Stimulated activated CD4-positive, alpha-beta T cell treated with anti-CD3 and anti-CD28 coated beads, Interleukin-2, amount 100 ng/mL, for 24 hours (primary cell): ENCODE measurements at regions not wholly inside any gene's neighbourhood (a gene's known extent, or its start where the extent isn't known, plus 50 kb on each side); places are given as distances from the start of the nearest gene placed in this dataset.
A peak's percentile ranks its signal among the peaks of the same experiment; 100 is the strongest.

Experiments
- DNase-seq, 2 donors: peaks; one replicate each; pipeline ENCODE4 v3.0.0-alpha.2; 2020

DNA sequence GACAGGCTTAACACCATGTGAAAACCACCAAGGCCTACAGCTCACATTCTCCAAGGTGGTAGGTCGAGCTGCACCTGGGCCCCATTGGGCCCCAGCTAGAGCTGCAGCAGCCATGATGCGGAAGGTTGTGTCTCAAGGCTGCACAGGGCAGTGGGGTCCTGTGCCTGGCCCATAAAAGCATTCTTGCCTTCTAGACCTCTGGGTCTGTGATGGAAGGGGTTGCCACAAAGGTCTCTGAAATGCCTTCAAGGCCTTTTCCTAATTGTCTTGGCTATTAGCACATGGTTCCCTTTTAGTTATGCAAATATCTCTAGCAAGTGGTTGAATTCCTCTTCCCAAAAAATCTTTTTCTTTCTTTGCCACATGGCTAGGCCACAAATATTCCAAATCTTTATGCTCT lies 52.5 kb upstream of the C11orf58 start:
- DNase-seq: no peak

DNA sequence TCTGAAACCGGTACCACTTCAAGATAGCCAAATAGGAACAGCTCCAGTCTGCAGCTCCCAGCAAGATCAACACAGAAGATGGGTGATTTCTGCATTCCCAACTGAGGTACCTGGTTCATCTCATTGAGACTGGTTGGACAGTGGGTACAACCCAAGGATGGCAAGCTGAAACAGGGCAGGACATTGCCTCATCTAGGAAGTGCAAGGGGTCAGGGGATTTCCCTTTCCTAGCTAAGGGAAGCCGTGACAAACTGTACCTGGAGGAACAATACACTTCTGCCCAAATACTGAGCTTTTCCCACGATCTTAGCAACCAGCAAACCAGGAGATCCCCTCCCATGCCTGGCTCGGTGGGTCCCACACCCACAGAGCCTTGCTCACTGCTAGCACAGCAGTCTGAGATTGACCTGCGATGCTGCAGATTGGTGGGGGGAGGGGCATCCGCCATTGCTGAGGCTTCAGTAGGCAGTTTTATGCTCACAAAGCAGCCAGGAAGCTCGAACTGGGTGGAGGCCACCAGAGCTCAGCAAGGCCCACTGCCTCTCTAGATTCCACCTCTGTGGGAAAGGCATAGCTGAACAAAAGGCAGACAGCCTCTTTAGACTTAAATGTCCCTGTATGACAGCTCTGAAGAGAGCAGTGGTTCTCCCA lies 59.9 kb upstream of the C11orf58 start:
- DNase-seq: no peak

DNA sequence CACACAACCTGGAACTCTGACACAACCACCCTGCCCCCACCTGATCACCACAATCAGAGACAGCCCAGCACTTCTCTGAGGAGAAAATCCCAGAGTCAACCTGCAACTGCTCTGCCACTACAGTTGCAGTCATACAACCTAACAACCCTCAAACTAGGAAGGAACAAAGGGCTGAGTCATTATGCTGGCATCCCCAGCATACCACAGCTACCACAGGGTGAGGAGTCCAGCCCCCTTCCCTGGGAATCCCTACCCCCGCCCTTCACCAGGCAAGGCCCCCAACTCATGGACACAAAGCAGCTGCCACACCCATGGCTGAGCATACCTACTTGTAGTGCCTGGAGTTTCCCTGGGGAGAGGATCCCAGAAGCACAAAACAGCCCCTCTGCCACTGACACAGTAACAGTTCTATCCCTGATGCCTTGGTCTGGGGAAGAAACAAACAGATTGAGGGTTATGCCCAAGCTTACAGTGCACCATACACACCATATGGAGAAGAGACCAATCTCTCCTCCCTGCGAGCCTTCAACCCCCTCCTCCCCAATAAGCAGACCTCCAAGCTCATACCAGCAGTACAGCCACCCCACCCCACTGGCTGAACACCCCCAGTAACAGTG lies 68.5 kb upstream of the C11orf58 start:
- no peak for DNase-seq

DNA sequence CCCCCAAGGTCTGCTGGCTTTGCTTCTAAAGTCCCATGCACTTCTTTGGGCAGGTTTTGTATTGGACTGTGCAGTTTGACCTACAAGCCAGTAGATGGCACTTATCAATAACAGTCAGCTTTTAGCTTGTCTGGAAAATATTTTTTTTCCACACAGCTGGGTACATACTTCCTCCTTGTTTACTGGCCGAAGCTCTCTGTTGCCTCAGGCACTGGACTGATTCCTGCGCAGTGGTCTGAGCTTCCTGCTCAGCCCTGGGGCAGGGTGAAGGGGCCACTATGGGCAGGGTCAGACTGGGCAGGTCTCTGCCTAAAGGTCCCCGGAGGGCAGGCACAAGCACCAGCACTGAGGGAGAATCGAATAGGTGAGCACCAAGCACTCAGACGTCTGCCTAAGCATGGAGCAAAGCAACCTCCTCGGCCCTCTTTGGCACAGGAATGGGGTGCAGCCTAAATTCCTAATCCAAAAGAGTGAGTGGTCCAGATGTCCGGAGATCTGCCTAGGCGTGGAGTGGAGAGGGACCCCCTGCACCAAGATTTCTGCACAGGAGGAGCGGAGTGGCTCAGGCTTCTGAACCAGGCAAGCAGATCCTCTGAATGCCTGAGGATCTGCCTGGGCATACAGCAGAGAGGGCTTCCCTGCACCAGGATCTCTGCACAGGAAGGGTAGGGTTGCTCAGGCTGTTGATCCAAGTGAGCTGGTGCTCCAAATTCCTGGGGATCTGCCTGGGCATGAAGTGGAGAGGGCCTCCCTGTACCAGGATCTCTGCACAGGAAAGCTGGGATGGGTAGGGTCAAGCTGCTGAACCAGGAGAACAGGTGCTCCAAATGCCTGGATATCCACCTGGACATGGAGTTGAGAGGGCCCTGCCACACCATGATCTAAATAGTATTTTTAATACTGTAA lies 105.9 kb upstream of the C11orf58 start:
- no peak for DNase-seq

DNA sequence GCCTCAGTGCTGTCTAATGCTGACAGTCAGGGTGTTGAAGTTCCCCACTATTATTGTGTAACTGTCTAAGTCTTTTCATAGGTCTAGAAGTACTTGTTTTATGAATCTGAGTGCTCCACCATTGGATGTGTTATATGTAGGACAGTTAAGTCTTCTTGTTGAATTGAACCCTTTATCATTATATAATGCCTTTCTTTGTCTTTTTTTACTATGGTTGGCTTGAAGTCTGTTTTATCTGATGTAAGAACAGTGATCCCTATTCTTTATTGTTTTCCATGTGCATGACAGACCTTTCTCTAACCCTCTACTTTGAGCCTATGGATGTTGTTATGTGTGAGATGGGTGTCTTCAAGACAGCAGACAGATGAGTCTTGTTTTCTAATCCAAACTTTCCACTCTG lies 107.8 kb upstream of the C11orf58 start:
- no peak for DNase-seq

DNA sequence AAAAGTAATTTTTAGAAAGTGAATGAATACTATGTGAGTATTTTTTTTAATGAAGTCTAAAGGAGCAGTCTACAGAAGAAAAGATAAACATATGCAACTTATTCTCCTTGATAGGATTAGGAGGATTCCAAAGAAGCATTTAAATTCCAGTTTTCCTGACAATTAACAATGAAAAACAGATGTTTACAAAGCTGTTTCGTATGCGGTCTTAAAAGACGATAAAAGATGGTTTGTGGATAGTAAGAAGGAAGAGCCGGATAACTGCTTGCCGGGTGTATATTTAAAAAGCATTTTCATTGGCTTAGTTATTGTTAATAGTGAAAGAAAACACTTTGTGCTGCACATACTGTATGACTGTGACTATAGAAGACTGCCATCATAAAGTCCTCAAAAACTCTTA lies 120.0 kb upstream of the C11orf58 start:
- DNase-seq: no peak

DNA sequence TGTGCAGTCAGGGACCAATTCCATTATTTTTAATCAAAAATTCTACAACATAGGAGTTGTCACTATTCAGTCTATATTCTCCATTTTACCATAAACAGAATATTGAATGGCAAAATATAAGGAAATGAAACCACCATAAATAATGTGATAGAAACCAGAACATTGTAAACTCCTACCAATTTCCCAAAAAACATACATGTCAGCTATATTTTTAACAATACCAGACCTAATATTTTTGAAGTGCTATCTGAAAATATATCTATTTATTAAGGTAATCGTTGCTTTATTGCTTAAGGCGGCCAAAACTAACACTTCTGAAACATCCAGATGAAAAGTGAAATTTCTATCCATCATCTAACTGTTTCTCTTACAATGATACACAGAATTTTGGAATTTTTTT lies 123.0 kb upstream of the C11orf58 start:
- DNase-seq: no peak

DNA sequence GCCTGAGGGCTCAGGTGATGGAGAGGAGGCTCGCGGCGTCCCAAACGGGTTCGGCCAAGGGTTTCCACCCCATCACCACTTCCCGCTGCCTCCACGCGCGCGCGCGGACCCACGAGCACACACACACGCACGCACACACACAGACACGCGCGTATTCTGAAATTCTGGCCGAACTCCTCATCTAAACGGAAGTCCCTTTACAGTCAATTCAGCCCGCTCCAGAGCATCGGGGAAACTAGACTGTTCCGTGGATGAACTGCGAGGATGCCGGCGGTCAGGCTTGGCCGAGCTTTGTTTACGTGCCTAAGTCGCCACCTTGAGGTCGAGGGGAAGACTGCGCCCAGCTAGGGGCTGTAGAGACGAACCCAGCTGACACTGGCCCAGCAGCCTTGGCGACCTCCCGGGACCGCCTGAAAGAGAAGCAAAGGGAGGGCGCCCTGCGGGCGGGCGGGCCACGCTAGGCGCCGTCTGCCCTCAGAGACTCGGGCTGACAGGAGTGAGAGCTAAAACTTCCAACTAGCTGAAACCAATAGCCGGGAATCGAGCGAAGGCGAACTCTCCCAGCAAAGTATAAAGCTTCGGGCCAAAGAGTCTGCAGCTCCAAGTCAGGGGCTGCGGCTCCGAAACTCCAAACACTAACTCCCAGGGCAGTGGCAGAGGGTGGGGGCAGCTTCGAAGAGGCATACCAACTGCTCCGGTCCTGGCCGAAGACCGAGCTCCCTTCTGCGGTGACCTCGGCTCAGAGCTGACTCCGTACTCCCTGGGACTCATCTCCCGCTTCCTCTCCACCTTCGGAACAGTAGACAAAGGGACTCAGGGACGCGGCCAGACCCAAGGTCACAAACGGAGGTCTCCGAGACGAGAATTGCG lies 124.7 kb upstream of the C11orf58 start:
- peak; percentile 70 to 76 for DNase-seq

DNA sequence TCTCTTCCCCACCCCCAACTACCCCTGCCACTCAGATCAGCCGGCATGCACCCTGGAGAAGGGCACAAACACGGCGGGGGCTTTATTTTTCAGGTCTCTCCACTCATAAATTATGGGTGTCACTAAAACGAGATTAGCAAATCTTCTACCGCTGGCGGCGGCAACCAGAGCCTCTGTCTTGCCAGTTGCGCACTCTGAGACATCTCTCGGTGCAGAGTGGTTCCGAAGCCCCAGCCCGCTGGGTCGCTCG lies 125.3 kb upstream of the C11orf58 start:
- no peak for DNase-seq

DNA sequence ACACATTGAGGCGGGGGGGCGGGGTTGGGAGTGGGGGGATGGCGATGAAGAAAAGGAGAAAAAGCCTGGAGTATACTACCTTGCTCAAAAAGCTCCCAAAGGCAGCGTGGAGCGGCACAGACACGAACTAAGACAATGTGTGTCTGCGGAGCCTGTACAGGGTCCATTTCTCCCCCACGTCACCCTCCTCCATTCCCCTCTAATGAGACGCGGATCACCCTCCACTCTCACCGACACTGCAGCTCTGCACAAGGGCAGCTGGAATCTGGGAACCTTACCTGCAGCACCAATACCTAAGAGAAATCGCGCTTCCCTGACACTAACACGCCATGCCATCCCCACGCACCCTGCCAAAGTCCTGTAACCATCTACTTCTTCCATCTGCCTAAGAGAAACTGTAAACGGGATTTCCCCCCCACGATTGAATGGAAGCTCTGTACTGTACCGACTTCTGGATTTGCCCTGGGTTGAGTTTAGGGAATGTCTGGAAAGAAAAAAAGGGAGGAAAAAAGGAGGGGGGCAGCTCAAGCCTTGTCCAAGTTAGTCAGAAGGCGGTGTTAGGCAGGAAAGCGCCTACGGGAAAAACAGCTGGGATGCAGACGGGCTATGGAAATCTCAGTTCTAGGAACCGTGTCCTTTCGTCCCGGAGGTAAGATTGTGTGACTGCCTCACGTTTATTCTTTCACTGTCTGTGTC lies 125.7 kb upstream of the C11orf58 start:
- no peak for DNase-seq

DNA sequence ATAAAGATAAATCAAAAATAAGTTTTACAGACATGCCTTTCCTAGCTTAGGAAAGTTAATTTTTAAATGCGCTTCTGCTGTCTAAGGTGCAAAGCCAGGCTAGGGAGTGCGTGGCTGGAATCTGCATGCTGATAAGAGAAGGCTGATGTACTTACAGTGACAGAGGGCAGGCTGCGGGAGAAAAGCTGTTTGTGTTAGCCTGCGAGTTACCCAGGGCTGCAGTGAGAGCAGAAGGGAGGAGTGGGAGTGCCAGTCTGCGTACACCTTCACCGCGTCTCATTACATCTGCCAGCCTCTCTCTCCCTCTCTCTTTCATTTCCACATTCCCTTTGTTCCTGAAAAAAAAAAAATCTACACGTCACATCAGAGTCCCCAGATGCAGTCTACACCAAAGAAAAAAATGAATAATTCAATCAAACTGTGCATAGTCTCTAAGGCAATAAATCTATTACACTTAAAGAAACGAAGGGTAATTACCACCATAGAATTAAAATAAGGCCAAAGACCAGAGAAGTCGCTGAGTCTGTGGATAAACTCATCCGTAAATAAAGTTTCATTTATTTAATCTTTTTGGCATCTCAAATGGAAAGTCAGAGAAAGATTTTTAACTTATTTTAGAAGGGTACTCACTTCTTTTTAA lies 126.4 kb upstream of the C11orf58 start:
- DNase-seq: no peak

DNA sequence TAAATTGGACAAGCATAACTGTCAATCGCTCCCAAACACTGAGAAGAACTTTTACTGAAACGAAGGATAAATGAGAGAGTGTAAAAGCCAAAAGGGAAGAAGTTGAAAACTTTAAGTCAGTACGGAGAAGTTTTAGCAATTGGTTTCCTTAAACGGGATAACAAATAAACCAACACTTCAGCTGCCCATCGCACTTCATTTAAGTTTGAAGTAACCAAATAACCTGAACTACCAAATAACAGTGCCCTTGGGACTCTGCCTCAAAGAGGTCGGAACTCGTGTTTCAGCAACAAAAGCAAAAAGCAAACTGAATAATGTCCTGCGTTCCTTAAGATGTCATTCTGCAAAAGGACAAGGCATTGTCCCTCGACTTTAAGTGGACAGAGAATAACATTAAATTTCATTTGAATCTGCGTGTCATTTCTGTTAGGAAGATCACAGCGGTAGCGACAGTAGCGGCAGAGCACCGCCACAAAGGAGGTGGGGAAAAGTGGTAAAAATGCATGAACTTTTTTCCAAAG lies 127.0 kb upstream of the C11orf58 start:
- no peak for DNase-seq

DNA sequence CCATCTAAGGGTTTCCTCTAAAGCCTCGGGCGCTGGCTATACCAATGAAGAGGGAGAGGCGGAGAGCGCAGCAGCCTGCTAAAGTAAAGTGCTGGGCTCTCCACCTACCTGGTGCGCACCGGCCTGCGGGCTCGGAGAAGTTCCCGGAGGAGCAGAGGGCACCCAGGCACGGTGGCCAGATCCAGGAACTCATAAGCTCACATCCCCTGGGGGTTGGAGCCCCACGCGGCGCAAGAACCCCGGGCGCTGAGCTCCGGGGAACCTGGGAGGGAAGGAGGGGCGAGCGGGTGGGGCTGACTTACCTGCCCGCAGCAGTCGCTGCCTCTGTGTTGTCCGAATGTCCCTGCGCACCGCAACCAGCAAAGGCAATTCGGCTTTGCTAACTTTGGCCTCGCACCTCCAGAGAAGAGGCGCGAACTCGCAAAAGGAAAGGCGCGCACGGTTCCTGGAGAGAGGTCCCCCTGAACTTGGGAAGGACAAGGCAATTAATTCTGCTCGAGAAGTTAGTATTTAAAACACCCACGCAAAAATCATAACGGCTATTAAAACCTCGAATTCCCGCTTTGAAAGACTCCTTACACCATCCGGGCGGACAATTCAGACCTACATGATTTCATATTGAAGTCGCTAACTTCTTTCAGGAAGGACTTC lies 127.6 kb upstream of the C11orf58 start:
- no peak for DNase-seq

DNA sequence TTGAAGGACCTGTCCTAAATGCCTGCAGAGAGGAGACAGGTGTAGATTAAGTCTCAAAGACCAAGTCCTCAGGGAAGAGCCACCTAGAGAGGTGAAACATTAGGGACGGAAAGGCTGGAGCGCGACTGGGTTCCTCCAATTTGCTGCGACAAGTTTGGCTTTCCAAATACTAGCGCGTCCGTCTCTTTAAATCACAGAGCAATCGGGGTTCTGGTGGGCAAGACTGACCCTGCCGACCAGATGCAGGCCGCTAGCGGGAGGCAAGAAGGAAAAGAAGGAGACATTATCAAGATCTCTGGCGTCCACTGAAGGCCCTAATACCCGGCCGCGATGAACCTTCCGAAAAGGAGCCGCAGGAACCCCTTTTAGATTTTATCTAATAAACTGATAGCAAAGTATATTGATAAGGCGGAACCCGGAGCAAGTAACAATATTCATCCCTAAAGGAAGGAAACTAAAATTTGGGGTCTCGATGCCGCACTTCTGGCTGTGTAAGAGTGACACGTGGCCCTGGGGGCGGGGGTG lies 128.2 kb upstream of the C11orf58 start:
- no peak for DNase-seq

DNA sequence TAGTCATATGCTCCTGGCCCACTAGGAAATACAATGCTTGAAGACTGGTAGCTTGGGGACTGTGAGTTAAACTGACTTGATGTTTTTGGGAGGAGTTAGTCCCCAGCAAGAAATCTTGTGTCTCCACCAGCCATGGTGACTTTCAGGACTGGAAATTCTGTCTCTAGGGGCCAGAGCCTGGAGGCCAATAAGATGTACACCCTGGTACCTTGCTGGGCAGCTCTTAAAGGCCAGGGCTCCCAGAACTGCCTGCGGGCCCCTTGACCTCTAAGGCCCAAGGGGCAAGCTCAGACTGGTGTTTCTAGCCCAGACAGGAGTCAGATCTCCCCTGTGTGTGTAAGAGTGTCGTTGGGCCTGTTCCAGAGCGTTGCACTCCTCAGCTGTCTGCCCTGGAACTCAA lies 128.7 kb upstream of the C11orf58 start:
- DNase-seq: no peak

DNA sequence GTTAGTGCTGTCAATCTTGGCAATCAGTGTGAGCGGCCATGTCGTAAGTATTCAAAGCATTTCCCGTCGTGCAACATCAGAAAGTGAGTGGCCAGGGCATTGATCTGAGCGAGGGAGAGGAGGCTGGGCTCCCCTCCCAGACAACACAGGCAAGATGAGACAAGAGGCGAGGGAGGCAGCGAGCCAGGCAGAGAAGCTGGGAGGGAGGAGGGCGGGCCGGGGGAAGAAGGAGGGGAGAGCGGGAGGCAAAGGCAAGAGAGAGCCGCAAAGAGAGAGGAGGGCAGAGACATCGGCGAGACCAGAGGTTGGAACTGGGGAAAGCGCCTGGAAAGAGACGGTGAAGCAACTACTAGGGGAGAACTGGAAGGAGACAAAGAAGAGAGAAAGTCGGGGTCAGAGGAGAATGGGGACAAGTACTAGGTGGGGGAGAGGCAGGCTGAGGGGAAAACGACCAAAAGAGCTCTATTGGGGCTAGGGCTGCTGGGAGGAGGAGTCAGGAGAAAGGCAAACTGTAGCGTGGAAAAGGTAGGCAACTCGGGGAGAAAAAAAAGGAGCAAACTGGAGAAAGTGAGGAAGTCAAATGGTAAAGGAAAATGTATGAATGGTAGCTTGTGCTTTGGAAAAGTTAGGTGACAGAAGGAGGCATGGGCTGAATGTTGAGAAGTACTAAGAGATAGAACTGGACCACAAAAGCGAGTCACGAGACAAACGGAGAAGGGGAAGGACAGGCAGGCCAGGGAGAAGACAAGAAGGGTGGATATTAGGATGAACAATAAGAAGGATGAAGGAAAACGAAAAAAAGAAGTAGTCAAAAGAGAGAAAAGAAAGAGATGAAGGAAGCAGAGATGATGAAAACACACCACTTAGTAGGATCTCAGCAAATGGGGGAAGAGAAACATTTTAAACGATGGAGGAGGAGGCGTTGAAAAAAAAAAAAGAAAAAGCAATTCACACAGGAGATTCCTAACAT lies 130.5 kb upstream of the C11orf58 start:
- no peak for DNase-seq

DNA sequence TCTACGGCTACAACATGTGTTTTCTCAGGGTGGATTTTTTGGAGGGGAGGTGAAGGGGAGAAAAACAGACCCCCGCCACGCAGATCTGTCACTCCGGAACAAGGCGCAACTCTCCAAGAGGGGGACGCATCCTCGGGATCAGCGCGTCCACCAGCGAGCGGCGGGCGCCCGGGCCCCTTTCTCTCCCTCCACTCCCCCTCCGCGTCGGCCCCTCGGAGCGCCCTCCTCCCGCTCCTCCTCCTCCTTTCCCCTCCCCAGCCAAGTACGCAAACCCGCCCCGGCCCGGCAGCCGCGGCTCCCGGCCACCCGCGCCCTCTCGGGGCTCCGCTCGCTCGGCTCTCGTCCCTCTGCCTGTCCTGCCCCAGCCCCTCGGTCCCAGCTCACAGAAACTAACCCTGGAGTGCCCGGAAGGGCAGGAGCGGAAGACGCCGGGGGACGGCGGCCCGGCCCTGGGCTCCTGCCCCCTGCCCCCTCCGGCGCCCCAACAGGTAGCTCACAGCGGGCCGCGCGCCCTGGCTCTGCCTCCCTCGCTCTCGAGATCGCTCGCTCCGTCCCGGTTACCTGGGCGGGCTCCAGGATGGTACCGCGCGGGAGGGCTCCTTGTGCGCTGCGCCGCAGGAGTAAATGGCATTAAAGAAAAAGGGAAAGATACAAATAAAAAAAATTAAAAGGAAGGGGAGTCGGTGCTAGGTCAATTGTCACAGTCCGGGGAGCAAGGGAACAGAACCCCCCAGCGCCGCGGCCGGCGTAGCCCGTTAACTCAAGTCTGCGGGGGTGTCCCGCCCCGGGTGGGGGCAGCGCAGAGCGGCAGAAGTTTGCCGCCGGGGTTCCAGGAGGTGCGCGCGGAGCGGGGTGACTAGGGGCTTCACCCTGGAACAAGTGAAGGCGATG lies 131.4 kb upstream of the C11orf58 start:
- no peak for DNase-seq

DNA sequence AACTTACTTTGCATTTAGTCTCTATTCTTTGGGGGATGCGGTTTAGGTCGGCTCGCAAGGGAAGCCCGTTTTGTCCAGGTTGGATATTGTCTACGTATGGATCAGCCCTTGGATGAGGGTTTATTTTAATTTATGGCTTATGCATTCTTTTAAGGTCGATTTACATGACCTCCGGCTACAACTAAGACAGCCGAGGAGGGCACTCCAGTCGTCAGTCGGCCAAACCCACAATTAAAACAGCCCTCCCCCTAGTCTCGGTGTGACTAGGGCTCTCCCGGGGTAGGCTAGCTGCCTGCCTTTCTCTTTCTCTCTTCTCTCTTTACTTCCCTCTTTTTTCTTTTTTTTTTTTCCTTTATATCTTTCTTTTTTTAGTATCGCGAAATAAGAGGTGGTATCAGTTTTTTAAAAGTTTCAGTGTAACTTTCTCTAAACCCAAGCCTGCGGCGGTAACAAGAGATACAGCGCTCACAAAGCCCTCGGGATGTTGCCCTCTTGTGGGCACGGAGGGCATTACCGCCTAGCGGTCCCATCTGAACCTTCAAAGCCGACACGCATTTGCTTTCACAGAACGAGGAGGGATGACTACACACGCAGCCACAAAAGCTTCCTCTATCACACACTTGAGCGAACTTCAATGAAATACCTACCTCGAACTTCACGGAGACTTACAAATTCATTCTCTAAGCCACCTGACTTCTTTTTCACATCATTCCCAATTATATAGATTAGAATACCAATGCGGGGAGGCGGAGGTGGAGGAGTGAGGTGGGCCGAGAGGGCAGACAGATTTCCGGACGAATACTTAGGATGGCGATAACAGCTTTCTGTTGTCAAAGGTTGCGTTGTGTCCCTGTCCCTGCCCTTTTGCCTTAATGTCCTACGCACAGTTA lies 132.3 kb upstream of the C11orf58 start:
- DNase-seq: peak; percentile 87 to 92
